ENCODE measurements at regions not wholly inside any gene's neighbourhood (a gene's known extent, or its start where the extent isn't known, plus 50 kb on each side); places are given as distances from the start of the nearest gene placed in this dataset.

GRCh38 chr11:76607431-76607830, 63.1 kb downstream of the LRRC32 start:
- ATAC-seq (no peak), DNase-seq (ENCODE audit: missing footprints) (no peak)
- intact Hi-C loops (cut with DNase I) = no loop called here

DNA sequence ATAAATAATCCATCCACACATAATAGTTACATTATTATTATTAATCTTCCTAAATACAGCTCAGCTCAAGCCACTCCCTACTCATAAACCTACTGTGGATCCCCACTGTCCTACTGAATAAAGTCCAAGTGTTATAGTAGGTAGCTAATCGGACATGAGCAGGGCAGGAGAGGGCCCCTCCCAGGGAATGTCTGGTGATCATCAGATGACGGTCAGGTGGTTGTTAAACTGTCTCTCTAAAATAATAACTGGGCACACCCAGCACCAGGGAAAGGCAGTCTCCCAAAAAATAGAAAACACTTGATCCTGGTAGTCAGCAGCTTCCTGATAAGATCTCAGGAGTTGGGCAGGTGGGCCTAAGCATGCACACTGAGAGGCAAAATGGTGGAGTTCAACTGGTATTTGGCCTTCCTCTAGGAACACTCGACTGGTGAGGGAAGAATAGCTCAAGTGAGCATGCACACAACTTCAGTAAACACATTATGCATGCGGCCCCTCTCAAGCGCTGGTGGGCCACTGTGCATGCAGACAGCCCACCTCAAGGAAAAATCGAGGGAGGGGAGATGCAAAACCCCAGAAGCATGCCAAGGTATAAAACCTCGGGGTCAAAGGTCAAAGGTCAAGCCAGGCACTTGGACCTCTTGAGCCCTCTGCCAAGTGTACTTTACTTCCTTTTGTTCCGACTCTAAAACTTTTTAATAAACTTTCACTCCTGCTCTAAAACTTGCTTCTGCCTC, 65.0 kb downstream of the LRRC32 start:
- intact Hi-C loops (cut with DNase I) = no loop called here
- no peak for ATAC-seq

DNA sequence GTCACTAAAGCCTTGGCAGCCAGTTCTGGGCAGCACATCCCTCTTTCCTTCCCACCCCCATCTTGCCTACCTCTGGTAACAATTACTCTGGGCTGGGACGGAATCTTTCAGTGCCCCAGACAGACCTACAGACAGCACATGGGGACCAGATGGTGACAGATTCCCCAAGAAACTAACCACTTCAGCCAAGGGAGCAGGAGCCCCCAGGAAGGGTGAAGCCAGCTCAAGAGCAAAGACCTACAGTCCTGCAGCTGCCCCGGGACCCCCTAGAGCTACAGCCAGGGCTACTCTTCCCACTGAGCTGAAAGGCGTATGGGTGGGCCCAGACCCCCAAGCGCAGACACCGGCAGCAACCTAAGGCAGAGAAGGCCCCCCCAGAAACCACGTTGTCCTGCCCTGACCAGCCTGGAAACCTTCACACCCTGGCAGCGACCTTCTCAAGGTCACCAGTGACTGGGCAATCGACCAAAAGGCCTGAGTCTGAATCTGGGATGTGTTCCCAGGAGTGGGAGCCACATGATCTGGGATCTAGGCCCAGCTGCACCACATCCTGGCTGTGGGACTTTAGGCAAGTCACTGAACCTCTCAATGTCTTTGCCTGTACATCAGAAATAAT, 65.8 kb downstream of the LRRC32 start:
- ATAC-seq = peak; percentile 73
- intact Hi-C loops (cut with DNase I) = loop anchor here (5.0 kb wide), 1 partner anchor 68 kb away; the partner anchor contains the start of gene LRRC32
- peak; percentile 82 for DNase-seq (ENCODE audit: missing footprints)

More for the DNA sequence above, 65.0 kb downstream of the LRRC32 start:
- DNase-seq (ENCODE audit: missing footprints) = no peak

DNA sequence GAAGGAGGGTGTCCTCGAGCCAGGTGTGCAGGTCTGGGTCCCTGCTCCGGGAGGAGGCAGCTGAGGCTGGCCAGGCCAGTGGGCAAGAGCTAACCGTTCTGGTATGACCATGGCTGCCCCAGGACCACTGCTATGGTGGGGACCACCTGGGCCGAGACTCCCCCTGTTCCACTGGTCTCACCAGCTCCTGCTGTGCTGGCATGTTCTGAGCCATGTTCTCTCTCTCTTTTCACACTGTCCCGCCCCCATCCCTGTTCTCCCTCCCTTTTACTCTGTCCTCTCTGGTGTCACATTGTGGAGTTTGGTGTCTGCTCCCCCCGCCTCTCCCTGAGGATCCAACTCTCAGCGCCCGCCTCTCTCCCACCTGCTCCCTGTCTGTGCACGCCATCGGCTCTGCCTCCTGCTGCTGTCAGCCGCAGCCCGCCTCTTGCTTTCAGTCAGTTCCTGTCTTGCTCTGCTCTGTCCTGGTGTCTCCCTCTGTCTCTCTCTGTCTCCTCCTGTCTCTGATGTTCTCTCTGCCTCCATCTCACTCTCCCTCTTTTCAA, 66.4 kb downstream of the LRRC32 start:
- ATAC-seq (peak; percentile 19), DNase-seq (ENCODE audit: missing footprints) (peak; percentile 47)
- intact Hi-C loops (cut with DNase I) = loop anchor here (5.0 kb wide), 1 partner anchor 68 kb away; the partner anchor contains the start of gene LRRC32

- ATAC-seq (no peak), DNase-seq (ENCODE audit: missing footprints) (peak; percentile 33)
- intact Hi-C loops (cut with DNase I) = loop anchor here (5.0 kb wide), 1 partner anchor 69 kb away; the partner anchor contains the start of gene LRRC32
Measured at GRCh38 chr11:76603202-76603601, 67.3 kb downstream of the LRRC32 start.
